IMR-90 (cell line): ENCODE measurements at regions not wholly inside any gene's neighbourhood (a gene's known extent, or its start where the extent isn't known, plus 50 kb on each side); places are given as distances from the start of the nearest gene placed in this dataset.

Source experiments
- ATAC-seq: fragments of 200-7000 bp; cut with Tn5 transposase; 2 replicates; pipeline ENCODE4 v1.9.1; 2020; ENCODE audit warnings: low read depth, mild to moderate bottlenecking, moderate library complexity
- BruUV-seq: library from RNA; stranded (reverse); fragments of 400-500 nt; replicated peaks from 2 replicates; lab custom pipeline; 2021; lab: Mats Ljungman, UMichigan
- CTCF ChIA-PET: fragments of 300-600 bp; formaldehyde crosslinking; extraction: SDS; loops from one replicate; lab custom pipeline; 2021; ENCODE audit warnings: antibody characterized with exemption; lab: Yijun Ruan, JAX
- POLR2A ChIA-PET: fragments of 300-600 bp; sonication (Branson Sonifier 250); formaldehyde crosslinking; loops from one replicate; lab custom pipeline; 2022; ENCODE audit warnings: antibody characterized with exemption; ENCODE audit not compliant: unreplicated experiment; lab: Charles Lee
- DNase-seq: peaks from one replicate; pipeline ENCODE4 v3.0.0; 2013
- H2AFZ ChIP-seq: replicated peaks from 2 replicates; pipeline ENCODE3; 2013; ENCODE audit warnings: low read length, mild to moderate bottlenecking; ENCODE audit not compliant: poor library complexity
- H2AK5ac ChIP-seq: 2 replicates; pipeline ENCODE4 v1.6.1; 2013; ENCODE audit warnings: low read depth, low read length, inconsistent platforms
- H2AK9ac ChIP-seq: replicated peaks from 2 replicates; pipeline ENCODE3; 2013; ENCODE audit warnings: mild to moderate bottlenecking, low read depth, low read length, moderate library complexity; ENCODE audit not compliant: poor library complexity
- H2BK120ac ChIP-seq: 2 replicates; pipeline ENCODE4 v1.6.1; 2013; ENCODE audit warnings: low read depth, low read length, inconsistent platforms
- H2BK15ac ChIP-seq: 3 replicates; pipeline ENCODE4 v1.6.1; 2013; ENCODE audit warnings: low read depth, low read length, inconsistent platforms
- H2BK20ac ChIP-seq: 2 replicates; pipeline ENCODE4 v1.6.1; 2013; ENCODE audit warnings: low read depth, mild to moderate bottlenecking, inconsistent platforms, low read length, moderate library complexity
- H2BK5ac ChIP-seq: 2 replicates; pipeline ENCODE4 v1.6.1; 2013; ENCODE audit warnings: mild to moderate bottlenecking, low read depth, low read length, inconsistent platforms; ENCODE audit not compliant: poor library complexity, severe bottlenecking
- H3K14ac ChIP-seq: replicated peaks from 2 replicates; pipeline ENCODE4 v1.6.1; 2013; ENCODE audit warnings: low read depth, low read length, inconsistent platforms
- H3K18ac ChIP-seq: 2 replicates; pipeline ENCODE4 v1.6.1; 2013; ENCODE audit warnings: low read depth, low read length, control low read depth
- H3K23ac ChIP-seq: 2 replicates; pipeline ENCODE4 v1.6.1; 2013; ENCODE audit warnings: low read depth, low read length, inconsistent platforms
- H3K27ac ChIP-seq: 2 replicates; pipeline ENCODE4 v1.5.1; 2013; ENCODE audit warnings: mild to moderate bottlenecking, control low read depth, low read length; ENCODE audit not compliant: insufficient read depth
- H3K27me3 ChIP-seq: 2 replicates; pipeline ENCODE4 v1.6.1; 2013; ENCODE audit warnings: low read length; ENCODE audit not compliant: control insufficient read depth, insufficient read depth
- H3K36me3 ChIP-seq: 2 replicates; pipeline ENCODE4 v1.6.1; 2013; ENCODE audit warnings: low read length, mixed read lengths; ENCODE audit not compliant: control insufficient read depth, insufficient read depth
- H3K4ac ChIP-seq: 2 replicates; pipeline ENCODE4 v1.6.1; 2013; ENCODE audit warnings: low read depth, low read length, inconsistent platforms
- H3K4me1 ChIP-seq: 2 replicates; pipeline ENCODE4 v1.6.1; 2013; ENCODE audit warnings: low read length, mixed read lengths; ENCODE audit not compliant: control insufficient read depth, insufficient read depth
- H3K4me2 ChIP-seq: 2 replicates; pipeline ENCODE4 v1.6.1; 2013; ENCODE audit warnings: low read depth, mild to moderate bottlenecking, control low read depth, low read length, moderate library complexity
- H3K4me3 ChIP-seq: 2 replicates; pipeline ENCODE4 v1.5.1; 2013; ENCODE audit warnings: low read depth, mild to moderate bottlenecking, control low read depth, low read length, moderate library complexity; ENCODE audit not compliant: insufficient read depth
- H3K56ac ChIP-seq: 2 replicates; pipeline ENCODE4 v1.6.1; 2013; ENCODE audit warnings: low read length, inconsistent platforms; ENCODE audit not compliant: insufficient read depth; ENCODE audit errors: extremely low read depth
- H3K79me1 ChIP-seq, 2 experiments: 2 replicates each; pipeline ENCODE4 v1.6.1; 2013; ENCODE audit warnings: low read length in 2 of 2, inconsistent platforms in 1 of 2, low read depth in 1 of 2
- H3K9ac ChIP-seq: 2 replicates; pipeline ENCODE4 v1.6.1; 2013; ENCODE audit warnings: low read depth, low read length, control low read depth
- H3K9me1 ChIP-seq: 2 replicates; pipeline ENCODE4 v1.6.1; 2013; ENCODE audit warnings: low read length, inconsistent platforms; ENCODE audit not compliant: insufficient read depth
- H3K9me3 ChIP-seq: 2 replicates; pipeline ENCODE4 v1.6.1; 2013; ENCODE audit warnings: low read length; ENCODE audit not compliant: control insufficient read depth, insufficient read depth
- H4K20me1 ChIP-seq: 2 replicates; pipeline ENCODE4 v1.6.1; 2013; ENCODE audit warnings: low read length, inconsistent platforms; ENCODE audit not compliant: insufficient read depth
- H4K5ac ChIP-seq: 2 replicates; pipeline ENCODE4 v1.6.1; 2013; ENCODE audit warnings: mild to moderate bottlenecking, low read depth, low read length, control low read depth
- H4K8ac ChIP-seq, 2 experiments: 2 replicates each; pipeline ENCODE4 v1.6.1; 2013; ENCODE audit warnings: low read depth in 2 of 2, low read length in 2 of 2, control low read depth in 1 of 2, inconsistent platforms in 1 of 2
- H4K91ac ChIP-seq: 2 replicates; pipeline ENCODE4 v1.6.1; 2013; ENCODE audit warnings: low read depth, low read length, inconsistent platforms; ENCODE audit not compliant: insufficient read depth
- CHD1 ChIP-seq: IDR thresholded peaks from 2 replicates; pipeline ENCODE4 v1.6.1; 2012; ENCODE audit warnings: low read depth, low read length, improper control_type of control experiment
- FOS ChIP-seq: fragments of 150-350 bp; IDR thresholded peaks from 2 replicates; pipeline ENCODE4 v1.6.1; 2016; ENCODE audit warnings: low read depth, low read length
- MAFK ChIP-seq: IDR thresholded peaks from 2 replicates; pipeline ENCODE4 v1.6.1; 2012; ENCODE audit warnings: low read depth, low read length, improper control_type of control experiment
- MXI1 ChIP-seq: IDR thresholded peaks from 2 replicates; pipeline ENCODE4 v1.6.1; 2012; ENCODE audit warnings: low read depth, mild to moderate bottlenecking, low read length, moderate library complexity, borderline replicate concordance
- NFE2L2 ChIP-seq: fragments of 150-350 bp; IDR thresholded peaks from 2 replicates; pipeline ENCODE4 v1.6.1; 2016; ENCODE audit warnings: low read depth, mild to moderate bottlenecking, low read length
- POLR2A ChIP-seq: IDR thresholded peaks from 2 replicates; pipeline ENCODE4 v1.6.1; 2012; ENCODE audit warnings: mild to moderate bottlenecking, low read depth, low read length
- WGBS, 2 experiments: methylation state at CpG; one replicate each; pipeline versions ENCODE4 v1.1.5 to v1.1.7; 2013; ENCODE audit warnings: missing lambda C conversion rate in 2 of 2; ENCODE audit not compliant: insufficient read length in 1 of 2; ENCODE audit errors: extremely low coverage in 2 of 2; 5-methylcytosine and 5-hydroxymethylcytosine counted together
- dilution Hi-C: fragments of 300-500 bp; cut with HindIII; formaldehyde crosslinking; loops from one replicate; pipeline ENCODE4 v1.14.3; 2018; ENCODE audit warnings: low sequenced_read_pairs; ENCODE audit not compliant: unreplicated experiment
- in situ Hi-C: fragments of 300-500 bp; cut with MboI; formaldehyde crosslinking; loops from 3 replicates; pipeline ENCODE4 v1.14.3; 2019; ENCODE audit warnings: low sequenced_read_pairs, inconsistent platforms, mixed read lengths
- intact Hi-C: fragments of 100-400 bp; cut with micrococcal nuclease; formaldehyde crosslinking; loops from 2 replicates; pipeline ENCODE4 v1.10.0; 2022

DNA sequence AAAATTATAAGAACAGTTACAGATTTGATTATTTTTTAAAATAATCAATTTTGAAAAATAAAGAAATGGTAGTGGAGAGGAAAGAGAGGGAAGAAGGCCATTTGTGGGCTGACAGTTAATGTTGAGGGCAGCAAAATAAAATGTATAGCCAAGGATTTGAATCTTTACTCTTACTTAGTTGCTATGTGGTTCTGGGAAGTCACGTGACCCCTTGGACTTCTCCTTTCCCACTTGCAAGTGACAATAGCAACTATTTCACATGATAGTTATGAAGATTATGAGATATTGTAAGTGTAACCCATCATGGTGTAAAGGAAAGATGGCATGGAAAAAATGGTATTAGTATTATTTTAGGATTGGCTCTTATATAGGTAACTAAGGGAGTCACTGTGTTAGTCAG, 567.3 kb upstream of the GHITM start:
- Histone ChIP-seq H2BK120ac (no peak overlapping the region), H3K23ac (no peak overlapping the region), H2BK5ac (no peak overlapping the region), H4K91ac (no peak overlapping the region), H2BK20ac (no peak overlapping the region), H2AK5ac (no peak overlapping the region), H4K5ac (no peak overlapping the region), H4K20me1 (no peaks in the 10 kb centered on the region), H2AK9ac (no peak overlapping the region), H3K9me1 (no peaks in the 10 kb centered on the region), H3K14ac (no peak overlapping the region), H3K4ac (no peak overlapping the region), H3K9me3 (no peaks in the 10 kb centered on the region; the same call in 1 of the 2 replicates), H2BK15ac (no peak overlapping the region), H3K56ac (no peak overlapping the region), H3K18ac (no peak overlapping the region), H3K27ac (no peak overlapping the region), H2AFZ (no peak overlapping the region), H3K4me1 (no peaks in the 10 kb centered on the region), H3K27me3 (no peaks in the 10 kb centered on the region), H3K36me3 (no peaks in the 10 kb centered on the region), H3K4me2 (no peak overlapping the region), H3K4me3 (no peak overlapping the region), H3K79me1 (no peaks in the 10 kb centered on the region), H4K8ac (no peak overlapping the region), H3K9ac (no peak overlapping the region)
- dilution Hi-C loops (no loop called here), in situ Hi-C loops (no loop called here), intact Hi-C loops (no loop called here)
- TF ChIP-seq FOS (no peak), POLR2A (no peak), NFE2L2 (no peak), MXI1 (no peak), CHD1 (no peak), MAFK (no peak)
- DNase-seq, result no peak
- WGBS, 2 experiments, result no CpG with 5 or more reads among the region's 1 CpG
- ChIA-PET POLR2A (no interaction called here), CTCF (no interaction called here)
- no peak for ATAC-seq
- BruUV-seq, result no TSS peak
